Activated CD8-positive, alpha-beta T cell treated with anti-CD3 and anti-CD28 coated beads, Interleukin-2, amount 10 ng/mL, durations not matched to agents 7 days and 5 days (primary cell): ENCODE measurements at regions not wholly inside any gene's neighbourhood (a gene's known extent, or its start where the extent isn't known, plus 50 kb on each side); places are given as distances from the start of the nearest gene placed in this dataset.
"Not testable (repeated sequence)": the region's sequence is repeated elsewhere in the genome, so short reads cannot be mapped to it uniquely, and the experiment has no call there.

ENCODE experiments used
- ATAC-seq: fragments of 150-1000 bp; cut with Tn5 transposase; one replicate; pipeline ENCODE4 v1.10.0; 2021; ENCODE audit warnings: moderate library complexity
- CTCF ChIA-PET: fragments of 350-600 bp; sonication (Branson Sonifier 250); formaldehyde crosslinking; loops from one replicate; lab custom pipeline; 2021; ENCODE audit warnings: antibody characterized with exemption; lab: Charles Lee
- POLR2A ChIA-PET: fragments of 350-600 bp; sonication (Branson Sonifier 250); formaldehyde crosslinking; loops from one replicate; lab custom pipeline; 2021; ENCODE audit warnings: antibody characterized with exemption; lab: Charles Lee
- DNase-seq: peaks from one replicate; pipeline ENCODE4 v3.0.0-alpha.2; 2020
- H3K27ac Mint-ChIP-seq: one replicate; pipeline ENCODE4 v1.8.0; 2021; ENCODE audit warnings: mild to moderate bottlenecking, mixed read lengths
- H3K27me3 Mint-ChIP-seq: one replicate; pipeline ENCODE4 v1.8.0; 2021; ENCODE audit warnings: low read depth, mixed read lengths
- H3K36me3 Mint-ChIP-seq: one replicate; pipeline ENCODE4 v1.8.0; 2021; ENCODE audit warnings: low read depth, mixed read lengths
- H3K4me1 Mint-ChIP-seq: one replicate; pipeline ENCODE4 v1.8.0; 2021; ENCODE audit warnings: low read depth, mixed read lengths
- H3K4me3 Mint-ChIP-seq: one replicate; pipeline ENCODE4 v1.8.0; 2021; ENCODE audit warnings: mild to moderate bottlenecking, mixed read lengths
- H3K9me3 Mint-ChIP-seq: one replicate; pipeline ENCODE4 v1.8.0; 2022; ENCODE audit warnings: mixed read lengths; ENCODE audit not compliant: insufficient read depth

DNA sequence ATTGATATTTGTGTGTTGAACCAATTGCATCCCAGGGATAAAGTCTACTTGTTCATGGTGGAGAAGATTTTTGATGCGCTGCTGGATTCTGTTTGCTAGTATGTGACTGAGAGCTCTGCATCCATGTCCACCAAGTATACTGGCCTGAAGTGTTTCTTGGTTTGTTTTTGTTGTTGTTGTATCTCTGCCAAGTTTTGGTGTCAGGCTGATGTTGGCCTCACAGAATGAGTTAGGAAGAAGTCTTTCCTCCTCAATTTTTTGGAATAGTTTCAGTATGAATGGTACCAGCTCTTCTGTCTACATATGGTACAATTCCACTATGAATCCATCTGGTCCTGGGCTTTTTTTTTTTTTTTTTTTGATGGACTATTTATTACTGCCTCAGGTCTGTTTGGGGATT, 50.9 kb upstream of the OSTN start:
- H3K9me3 Mint-ChIP-seq, result no peaks in the 10 kb centered on the region
- H3K4me3 Mint-ChIP-seq, result no peak overlapping the region
- DNase-seq, result no peak
- H3K27me3 Mint-ChIP-seq, result no peaks in the 10 kb centered on the region
- ATAC-seq, result no peak
- ChIA-PET POLR2A (no interaction called here), CTCF (no interaction called here)
- H3K36me3 Mint-ChIP-seq, result no peaks in the 10 kb centered on the region
- H3K4me1 Mint-ChIP-seq, result no peaks in the 10 kb centered on the region
- no peak overlapping the region for H3K27ac Mint-ChIP-seq

DNA sequence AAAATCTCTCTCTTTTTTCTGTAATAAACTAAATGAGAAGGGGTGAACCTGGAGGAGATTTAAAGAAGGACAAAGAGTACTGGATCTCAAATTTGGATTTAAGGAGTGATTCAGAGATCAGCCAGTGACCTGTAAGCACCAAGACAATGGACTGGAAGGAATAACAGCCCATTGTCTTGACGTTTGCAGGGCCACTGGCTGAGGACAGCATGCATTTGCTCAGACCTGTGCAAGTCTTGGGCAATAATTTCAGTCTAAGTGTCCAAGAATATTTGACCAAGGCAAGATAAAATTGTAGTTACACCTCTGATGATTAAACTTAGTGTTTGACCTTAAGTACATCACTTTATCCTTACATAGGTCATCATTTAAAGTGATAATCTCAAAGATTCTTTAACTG, 55.8 kb upstream of the OSTN start:
- no peak for ATAC-seq
- no peak for DNase-seq
- POLR2A ChIA-PET, result no interaction called here

GRCh38 chr3:191141728-191142127, 57.3 kb upstream of the OSTN start:
- ChIA-PET POLR2A (no interaction called here), CTCF (no interaction called here)
- Mint-ChIP-seq H3K27ac (no peak overlapping the region), H3K9me3 (no peaks in the 10 kb centered on the region), H3K27me3 (no peaks in the 10 kb centered on the region), H3K4me1 (no peaks in the 10 kb centered on the region), H3K4me3 (no peak overlapping the region), H3K36me3 (no peaks in the 10 kb centered on the region)
- DNase-seq (no peak), ATAC-seq (no peak)

More for the DNA sequence above, 55.8 kb upstream of the OSTN start:
- no peaks in the 10 kb centered on the region for H3K27me3 Mint-ChIP-seq
- no peaks in the 10 kb centered on the region for H3K4me1 Mint-ChIP-seq
- no peak overlapping the region for H3K27ac Mint-ChIP-seq
- CTCF ChIA-PET, result no interaction called here
- H3K36me3 Mint-ChIP-seq, result no peaks in the 10 kb centered on the region
- no peak overlapping the region for H3K4me3 Mint-ChIP-seq
- H3K9me3 Mint-ChIP-seq, result no peaks in the 10 kb centered on the region

DNA sequence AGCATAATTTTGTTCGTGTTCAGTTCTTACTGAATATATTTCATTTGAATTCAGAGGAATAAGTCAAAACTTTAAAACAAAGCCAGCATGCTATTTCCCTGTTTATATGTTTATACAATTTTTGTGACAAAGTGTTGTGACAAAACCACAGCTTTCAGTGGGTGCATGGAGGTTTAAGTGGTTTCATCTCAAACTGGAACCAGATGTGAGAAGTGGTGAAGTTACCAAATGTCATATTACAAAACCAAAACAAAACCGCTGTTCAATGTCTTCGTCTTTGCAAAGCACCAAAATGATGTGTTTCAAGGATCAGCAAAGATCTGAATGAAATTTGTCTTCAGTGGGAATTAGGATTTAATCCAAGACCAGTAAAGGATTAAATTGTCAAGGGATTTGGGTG, 59.3 kb upstream of the OSTN start:
- DNase-seq (no peak), ATAC-seq (no peak)
- no peaks in the 10 kb centered on the region for H3K27me3 Mint-ChIP-seq
- H3K4me1 Mint-ChIP-seq, result no peaks in the 10 kb centered on the region
- no peaks in the 10 kb centered on the region for H3K36me3 Mint-ChIP-seq
- no peak overlapping the region for H3K27ac Mint-ChIP-seq
- peaks cover 8% of the 10 kb centered on the region for H3K9me3 Mint-ChIP-seq
- POLR2A ChIA-PET, result no interaction called here
- no peak overlapping the region for H3K4me3 Mint-ChIP-seq
- CTCF ChIA-PET, result no interaction called here

- H3K4me3 Mint-ChIP-seq, result no peak overlapping the region
- no peak overlapping the region for H3K27ac Mint-ChIP-seq
- no peak for DNase-seq
- H3K36me3 Mint-ChIP-seq, result no peaks in the 10 kb centered on the region
- POLR2A ChIA-PET, result no interaction called here
- H3K9me3 Mint-ChIP-seq, result peaks cover 13% of the 10 kb centered on the region
- no peaks in the 10 kb centered on the region for H3K27me3 Mint-ChIP-seq
- no peak for ATAC-seq
- CTCF ChIA-PET, result no interaction called here
- no peaks in the 10 kb centered on the region for H3K4me1 Mint-ChIP-seq
These were observed 60.1 kb upstream of the OSTN start for GRCh38 chr3:191138937-191139336.

DNA sequence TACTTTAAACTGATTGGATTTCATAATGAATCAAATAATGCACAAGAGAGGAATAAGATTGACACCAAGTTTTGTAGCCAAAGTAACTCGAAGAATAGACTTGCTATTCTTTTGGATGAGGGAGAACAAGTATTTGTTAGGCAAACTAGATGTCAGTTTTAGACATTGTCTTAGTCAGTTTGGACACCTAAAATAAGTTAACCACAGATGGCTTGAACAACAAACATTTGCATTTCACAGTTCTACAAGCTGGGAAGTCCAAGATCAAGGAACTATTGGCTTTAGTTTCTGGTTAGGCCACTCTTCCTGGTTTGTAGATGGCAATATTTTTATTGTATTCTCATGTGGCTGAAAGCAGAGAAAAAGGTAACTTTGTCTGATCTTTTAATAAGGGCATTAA, 61.3 kb upstream of the OSTN start:
- Mint-ChIP-seq H3K27me3 (no peaks in the 10 kb centered on the region), H3K4me1 (no peaks in the 10 kb centered on the region), H3K27ac (no peak overlapping the region), H3K4me3 (no peak overlapping the region), H3K9me3 (peaks cover 13% of the 10 kb centered on the region), H3K36me3 (no peaks in the 10 kb centered on the region)
- ChIA-PET POLR2A (no interaction called here), CTCF (no interaction called here)
- no peak for DNase-seq
- no peak for ATAC-seq

GRCh38 chr3:191136347-191136746, 62.7 kb upstream of the OSTN start:
- Mint-ChIP-seq H3K27ac (no peak overlapping the region), H3K9me3 (peaks cover 13% of the 10 kb centered on the region), H3K4me3 (no peak overlapping the region), H3K27me3 (no peaks in the 10 kb centered on the region), H3K4me1 (no peaks in the 10 kb centered on the region), H3K36me3 (no peaks in the 10 kb centered on the region)
- CTCF ChIA-PET, result no interaction called here
- POLR2A ChIA-PET, result no interaction called here
- no peak for ATAC-seq
- DNase-seq, result no peak

DNA sequence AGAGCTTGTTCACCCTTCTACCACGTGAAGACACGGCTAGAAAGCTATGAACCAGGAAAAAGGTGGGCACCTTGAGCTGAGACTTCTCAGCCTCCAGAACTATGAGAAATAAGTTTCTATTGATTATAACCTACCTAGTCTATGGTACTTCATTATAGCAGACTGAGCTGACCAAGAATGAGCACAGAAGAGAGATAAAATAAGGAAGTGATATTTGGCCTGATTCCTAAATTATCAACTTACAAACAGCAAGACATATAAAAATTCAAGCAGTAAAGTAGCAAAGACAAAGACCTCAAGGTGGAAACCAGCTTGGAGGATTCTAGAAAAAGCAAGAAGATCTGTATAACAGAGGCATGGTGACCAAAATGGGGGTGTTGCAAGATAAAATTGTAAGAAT, 63.9 kb upstream of the OSTN start:
- Mint-ChIP-seq H3K27me3 (no peaks in the 10 kb centered on the region), H3K9me3 (peaks cover 13% of the 10 kb centered on the region), H3K27ac (no peak overlapping the region), H3K4me3 (no peak overlapping the region), H3K36me3 (no peaks in the 10 kb centered on the region), H3K4me1 (no peaks in the 10 kb centered on the region)
- CTCF ChIA-PET, result no interaction called here
- DNase-seq, result no peak
- no peak for ATAC-seq
- POLR2A ChIA-PET, result no interaction called here

DNA sequence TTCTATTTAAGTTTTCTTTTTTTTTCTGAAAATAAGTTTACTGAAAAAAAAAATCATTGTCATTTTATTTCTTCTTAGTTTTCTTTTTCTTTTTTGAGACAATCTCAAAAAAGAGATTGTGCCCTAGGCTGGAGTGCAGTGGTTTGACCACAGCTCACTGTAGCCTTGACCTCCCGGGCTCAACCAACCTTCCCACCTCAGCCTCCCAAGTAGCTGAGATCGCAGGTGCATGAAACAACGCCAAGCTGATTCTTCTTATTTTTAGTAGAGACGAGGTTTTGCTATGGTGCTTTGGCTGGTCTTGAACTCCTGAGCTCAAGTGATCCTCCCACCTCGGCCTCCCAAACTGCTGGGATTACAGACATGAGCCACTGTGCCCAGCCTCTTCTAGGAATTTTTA, 65.7 kb upstream of the OSTN start:
- Mint-ChIP-seq H3K9me3 (peaks cover 13% of the 10 kb centered on the region), H3K4me3 (no peak overlapping the region), H3K4me1 (no peaks in the 10 kb centered on the region), H3K27ac (no peak overlapping the region), H3K27me3 (no peaks in the 10 kb centered on the region), H3K36me3 (no peaks in the 10 kb centered on the region)
- DNase-seq (no peak), ATAC-seq (no peak)
- POLR2A ChIA-PET, result no interaction called here
- CTCF ChIA-PET, result no interaction called here

DNA sequence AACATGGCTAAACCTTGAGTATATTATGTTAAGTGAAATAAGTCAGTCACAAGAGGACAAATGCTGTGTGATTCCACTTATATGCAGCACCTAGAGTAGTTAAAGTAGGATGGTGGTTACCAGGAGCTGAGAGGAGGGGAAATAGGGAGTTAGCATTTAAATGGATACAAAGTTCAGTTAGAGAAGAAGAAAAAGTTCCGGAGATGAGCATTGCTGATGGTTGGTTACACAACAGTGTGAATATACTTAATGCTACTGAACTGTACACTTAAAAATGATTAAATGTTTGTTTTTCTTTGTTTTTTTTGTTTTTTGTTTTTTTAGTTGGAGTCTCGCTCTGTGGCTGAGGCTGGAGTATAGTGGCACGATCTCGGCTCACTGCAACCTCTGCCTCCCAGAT, 67.7 kb upstream of the OSTN start:
- Mint-ChIP-seq H3K9me3 (peaks cover 11% of the 10 kb centered on the region), H3K4me1 (no peaks in the 10 kb centered on the region), H3K27me3 (no peaks in the 10 kb centered on the region), H3K36me3 (no peaks in the 10 kb centered on the region), H3K4me3 (no peak overlapping the region), H3K27ac (no peak overlapping the region)
- no peak for ATAC-seq
- ChIA-PET POLR2A (no interaction called here), CTCF (no interaction called here)
- no peak for DNase-seq

DNA sequence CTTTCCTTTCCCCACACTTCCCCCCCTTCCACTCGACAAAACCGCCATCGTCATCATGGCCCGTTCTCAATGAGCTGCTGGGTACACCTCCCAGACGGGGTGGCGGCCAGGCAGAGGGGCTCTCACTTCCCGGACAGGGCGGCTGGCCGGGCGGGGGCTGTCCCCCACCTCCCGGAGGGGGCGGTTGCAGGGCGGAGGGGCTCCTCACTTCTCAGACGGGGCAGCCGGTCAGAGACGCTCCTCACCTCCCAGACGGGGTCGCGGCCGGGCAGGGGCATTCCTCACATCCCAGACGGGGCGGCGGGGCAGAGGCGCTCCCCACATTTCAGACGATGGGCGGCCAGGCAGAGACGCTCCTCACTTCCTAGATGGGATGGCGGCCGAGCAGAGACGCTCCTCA, 74.2 kb upstream of the OSTN start:
- H3K4me3 Mint-ChIP-seq, CTCF ChIA-PET, DNase-seq, H3K4me1 Mint-ChIP-seq, ATAC-seq, POLR2A ChIA-PET, H3K9me3 Mint-ChIP-seq, H3K27me3 Mint-ChIP-seq, H3K27ac Mint-ChIP-seq, H3K36me3 Mint-ChIP-seq: not testable (repeated sequence)

- POLR2A ChIA-PET, result no interaction called here
- ATAC-seq (no peak), DNase-seq (no peak)
- Mint-ChIP-seq H3K36me3 (no peaks in the 10 kb centered on the region), H3K27ac (no peak overlapping the region), H3K4me3 (no peak overlapping the region), H3K27me3 (no peaks in the 10 kb centered on the region), H3K4me1 (no peaks in the 10 kb centered on the region), H3K9me3 (peaks cover 10% of the 10 kb centered on the region)
- CTCF ChIA-PET, result no interaction called here
These were observed 75.1 kb upstream of the OSTN start for GRCh38 chr3:191123946-191124345.

DNA sequence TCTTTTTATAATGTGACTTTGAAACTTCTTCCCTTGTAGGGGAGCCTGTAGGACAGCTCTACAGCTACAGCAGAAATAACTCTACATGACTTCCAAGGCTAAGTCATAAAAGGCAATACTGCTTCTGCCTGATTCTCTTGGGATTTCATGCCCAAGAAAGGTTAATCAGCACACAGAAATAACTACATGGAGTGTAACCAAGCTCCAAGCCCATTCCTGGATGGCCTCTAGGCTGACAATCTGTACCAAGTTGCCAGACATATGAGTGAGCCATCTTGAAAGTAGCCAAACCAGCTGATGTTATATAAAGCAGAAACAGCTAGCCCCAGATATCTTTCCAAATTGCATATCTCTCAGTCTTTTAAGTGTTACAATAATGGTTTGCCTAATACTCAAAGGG, 75.8 kb upstream of the OSTN start:
- no peak for ATAC-seq
- DNase-seq, result no peak
- Mint-ChIP-seq H3K4me3 (no peak overlapping the region), H3K36me3 (no peaks in the 10 kb centered on the region), H3K4me1 (no peaks in the 10 kb centered on the region), H3K27ac (no peak overlapping the region), H3K27me3 (no peaks in the 10 kb centered on the region), H3K9me3 (peaks cover 10% of the 10 kb centered on the region)
- ChIA-PET POLR2A (no interaction called here), CTCF (no interaction called here)
